WTC11 (cell line): ENCODE measurements at regions not wholly inside any gene's neighbourhood (a gene's known extent, or its start where the extent isn't known, plus 50 kb on each side); places are given as distances from the start of the nearest gene placed in this dataset.

Experiments used
- ATAC-seq: fragments of 200-7000 bp; cut with Tn5 transposase; 2 replicates; pipeline ENCODE4 v1.10.0; 2021; ENCODE audit warnings: mild to moderate bottlenecking, moderate library complexity
- CTCF ChIA-PET: fragments of 300-600 bp; sonication (Branson Sonifier 250); formaldehyde crosslinking; loops from one replicate; lab custom pipeline; 2021; ENCODE audit warnings: antibody characterized with exemption; lab: Charles Lee
- POLR2A ChIA-PET: fragments of 350-600 bp; sonication (Branson Sonifier 250); formaldehyde crosslinking; loops from one replicate; lab custom pipeline; 2021; ENCODE audit warnings: antibody characterized with exemption; lab: Charles Lee
- DNase-seq: peaks from one replicate; pipeline ENCODE4 v3.0.0; 2021; ENCODE audit warnings: low spot score
- H3K27ac Mint-ChIP-seq: 2 replicates; pipeline ENCODE4 v1.8.0; 2021; ENCODE audit warnings: mixed read lengths
- H3K27me3 Mint-ChIP-seq: 2 replicates; pipeline ENCODE4 v1.8.0; 2021; ENCODE audit warnings: low read depth, mild to moderate bottlenecking, moderate library complexity, mixed read lengths
- H3K36me3 Mint-ChIP-seq: 2 replicates; pipeline ENCODE4 v1.8.0; 2021; ENCODE audit warnings: mixed read lengths
- H3K4me1 Mint-ChIP-seq: 2 replicates; pipeline ENCODE4 v1.8.0; 2022; ENCODE audit warnings: mixed read lengths
- H3K4me3 Mint-ChIP-seq: 2 replicates; pipeline ENCODE4 v1.8.0; 2021; ENCODE audit warnings: mild to moderate bottlenecking, moderate library complexity, mixed read lengths
- H3K9me3 Mint-ChIP-seq: 2 replicates; pipeline ENCODE4 v1.8.0; 2021; ENCODE audit warnings: mixed read lengths
- ELF4 ChIP-seq: sonication (generic); formaldehyde crosslinking; IDR thresholded peaks from 2 replicates; pipeline ENCODE4 v1.8.1; 2022; ENCODE audit warnings: low read depth, mild to moderate bottlenecking, moderate library complexity, missing genetic modification reagents
- EMX1 ChIP-seq: fragments of 250-450 bp; sonication (Bioruptor Pico); IDR thresholded peaks from 2 replicates; pipeline ENCODE4 v1.8.0; 2021; ENCODE audit warnings: mild to moderate bottlenecking
- GABPB1 ChIP-seq: sonication (generic); formaldehyde crosslinking; IDR thresholded peaks from 2 replicates; pipeline ENCODE4 v1.8.1; 2023; ENCODE audit warnings: mild to moderate bottlenecking, missing genetic modification reagents
- HMGA2 ChIP-seq: fragments of 250-450 bp; sonication (Bioruptor Pico); IDR thresholded peaks from 2 replicates; pipeline ENCODE4 v1.4.0; 2021; ENCODE audit warnings: mild to moderate bottlenecking, moderate library complexity
- NFATC4 ChIP-seq: fragments of 250-450 bp; sonication (Bioruptor Pico); IDR thresholded peaks from 2 replicates; pipeline ENCODE4 v1.9.0; 2021; ENCODE audit warnings: mild to moderate bottlenecking
- NR1H2 ChIP-seq: sonication (generic); formaldehyde crosslinking; IDR thresholded peaks from 2 replicates; pipeline ENCODE4 v1.9.0; 2021; ENCODE audit warnings: mild to moderate bottlenecking, moderate library complexity, missing genetic modification reagents
- NR3C1 ChIP-seq: sonication (generic); formaldehyde crosslinking; conservative IDR thresholded peaks from 2 replicates; pipeline ENCODE4 v1.8.1; 2023; ENCODE audit warnings: low read depth, mild to moderate bottlenecking, missing genetic modification reagents
- SMAD3 ChIP-seq: sonication (generic); formaldehyde crosslinking; IDR thresholded peaks from 2 replicates; pipeline ENCODE4 v1.8.0; 2022; ENCODE audit warnings: missing genetic modification reagents, mild to moderate bottlenecking, borderline replicate concordance
- ZNF232 ChIP-seq: sonication (generic); formaldehyde crosslinking; IDR thresholded peaks from 2 replicates; pipeline ENCODE4 v1.8.0; 2022; ENCODE audit warnings: mild to moderate bottlenecking, missing genetic modification reagents
- ZNF396 ChIP-seq: fragments of 250-450 bp; sonication (Bioruptor Pico); IDR thresholded peaks from 2 replicates; pipeline ENCODE4 v1.8.0; 2021; ENCODE audit warnings: mild to moderate bottlenecking, moderate library complexity, borderline replicate concordance
- ZNF416 ChIP-seq: fragments of 250-450 bp; sonication (Bioruptor Pico); IDR thresholded peaks from 2 replicates; pipeline ENCODE4 v1.9.0; 2021; ENCODE audit warnings: mild to moderate bottlenecking, inconsistent platforms
- TF ChIP-seq, protein P1 (sequence below): sonication (generic); formaldehyde crosslinking; IDR thresholded peaks from 2 replicates; pipeline ENCODE4 v1.8.1; 2022; ENCODE audit warnings: missing genetic modification reagents, borderline replicate concordance
- TF ChIP-seq, protein P2 (sequence below): fragments of 250-450 bp; sonication (Bioruptor Pico); IDR thresholded peaks from 2 replicates; pipeline ENCODE4 v1.9.0; 2021; ENCODE audit warnings: mild to moderate bottlenecking
- TF ChIP-seq, protein P3 (sequence below): sonication (generic); formaldehyde crosslinking; IDR thresholded peaks from 2 replicates; pipeline ENCODE4 v1.8.1; 2022; ENCODE audit warnings: mild to moderate bottlenecking, missing genetic modification reagents, moderate library complexity, borderline replicate concordance
- TF ChIP-seq, protein P4 (sequence below): fragments of 250-450 bp; sonication (Bioruptor Pico); conservative IDR thresholded peaks from 2 replicates; pipeline ENCODE4 v1.9.0; 2021; ENCODE audit warnings: mild to moderate bottlenecking
- TF ChIP-seq, protein P5 (sequence below): fragments of 250-450 bp; sonication (Bioruptor Pico); IDR thresholded peaks from 2 replicates; pipeline ENCODE4 v1.8.0; 2021; ENCODE audit warnings: mild to moderate bottlenecking
- TF ChIP-seq, protein P6 (sequence below): sonication (generic); formaldehyde crosslinking; IDR thresholded peaks from 2 replicates; pipeline ENCODE4 v1.8.0; 2023; ENCODE audit warnings: missing genetic modification reagents, mild to moderate bottlenecking, borderline replicate concordance
- TF ChIP-seq, protein P7 (sequence below): sonication (generic); formaldehyde crosslinking; IDR thresholded peaks from 2 replicates; pipeline ENCODE4 v1.8.1; 2023; ENCODE audit warnings: mild to moderate bottlenecking, missing genetic modification reagents
- TF ChIP-seq, protein P8 (sequence below): fragments of 250-450 bp; sonication (Bioruptor Pico); IDR thresholded peaks from 2 replicates; pipeline ENCODE4 v1.9.0; 2021; ENCODE audit warnings: mild to moderate bottlenecking, borderline replicate concordance

DNA sequence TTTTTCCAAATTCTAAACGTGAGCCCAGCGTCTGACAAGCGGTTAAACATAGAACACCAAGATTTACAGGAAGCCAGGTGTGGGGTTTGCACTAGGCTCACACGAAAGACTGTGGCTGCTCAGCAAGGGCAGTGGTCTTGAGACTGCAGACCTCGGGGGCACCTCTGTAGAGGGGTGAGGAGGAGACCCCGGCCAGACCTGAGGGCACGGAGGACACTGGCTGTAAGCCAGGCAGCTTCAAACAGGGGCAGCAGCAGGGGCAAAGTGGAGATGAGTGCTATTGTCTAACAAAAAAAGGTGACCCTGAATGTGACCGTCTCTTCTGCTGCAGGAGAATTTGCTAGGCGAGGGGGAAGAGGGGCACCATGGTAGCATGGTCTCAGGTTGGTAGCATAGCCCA, 140.3 kb downstream of the CYP26B1 start:
- no peak for ATAC-seq
- ChIA-PET CTCF (interaction anchor here (0.7 to 1.0 kb wide), 2 partner anchors 143 to 206 kb away, joined by 3 read pairs; no protein-coding TSS in a partner anchor), POLR2A (no interaction called here)
- Mint-ChIP-seq H3K4me3 (no peak overlapping the region), H3K27ac (0 out of 2 replicates have a peak overlapping the region, but pooled peaks have one; percentile 33), H3K4me1 (peaks cover 6% of the 10 kb centered on the region), H3K27me3 (no peaks in the 10 kb centered on the region), H3K36me3 (no peaks in the 10 kb centered on the region), H3K9me3 (no peaks in the 10 kb centered on the region)
- TF ChIP-seq, protein P1, sequence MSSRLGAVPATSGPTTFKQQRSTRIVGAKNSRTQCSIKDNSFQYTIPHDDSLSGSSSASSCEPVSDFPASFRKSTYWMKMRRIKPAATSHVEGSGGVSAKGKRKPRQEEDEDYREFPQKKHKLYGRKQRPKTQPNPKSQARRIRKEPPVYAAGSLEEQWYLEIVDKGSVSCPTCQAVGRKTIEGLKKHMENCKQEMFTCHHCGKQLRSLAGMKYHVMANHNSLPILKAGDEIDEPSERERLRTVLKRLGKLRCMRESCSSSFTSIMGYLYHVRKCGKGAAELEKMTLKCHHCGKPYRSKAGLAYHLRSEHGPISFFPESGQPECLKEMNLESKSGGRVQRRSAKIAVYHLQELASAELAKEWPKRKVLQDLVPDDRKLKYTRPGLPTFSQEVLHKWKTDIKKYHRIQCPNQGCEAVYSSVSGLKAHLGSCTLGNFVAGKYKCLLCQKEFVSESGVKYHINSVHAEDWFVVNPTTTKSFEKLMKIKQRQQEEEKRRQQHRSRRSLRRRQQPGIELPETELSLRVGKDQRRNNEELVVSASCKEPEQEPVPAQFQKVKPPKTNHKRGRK = no peak
- TF ChIP-seq, protein P2, sequence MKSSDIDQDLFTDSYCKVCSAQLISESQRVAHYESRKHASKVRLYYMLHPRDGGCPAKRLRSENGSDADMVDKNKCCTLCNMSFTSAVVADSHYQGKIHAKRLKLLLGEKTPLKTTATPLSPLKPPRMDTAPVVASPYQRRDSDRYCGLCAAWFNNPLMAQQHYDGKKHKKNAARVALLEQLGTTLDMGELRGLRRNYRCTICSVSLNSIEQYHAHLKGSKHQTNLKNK (CRISPR knock-in tag) = no peak
- TF ChIP-seq, protein P3, sequence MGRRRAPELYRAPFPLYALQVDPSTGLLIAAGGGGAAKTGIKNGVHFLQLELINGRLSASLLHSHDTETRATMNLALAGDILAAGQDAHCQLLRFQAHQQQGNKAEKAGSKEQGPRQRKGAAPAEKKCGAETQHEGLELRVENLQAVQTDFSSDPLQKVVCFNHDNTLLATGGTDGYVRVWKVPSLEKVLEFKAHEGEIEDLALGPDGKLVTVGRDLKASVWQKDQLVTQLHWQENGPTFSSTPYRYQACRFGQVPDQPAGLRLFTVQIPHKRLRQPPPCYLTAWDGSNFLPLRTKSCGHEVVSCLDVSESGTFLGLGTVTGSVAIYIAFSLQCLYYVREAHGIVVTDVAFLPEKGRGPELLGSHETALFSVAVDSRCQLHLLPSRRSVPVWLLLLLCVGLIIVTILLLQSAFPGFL (CRISPR knock-in tag) = no peak
- TF ChIP-seq, protein P4, sequence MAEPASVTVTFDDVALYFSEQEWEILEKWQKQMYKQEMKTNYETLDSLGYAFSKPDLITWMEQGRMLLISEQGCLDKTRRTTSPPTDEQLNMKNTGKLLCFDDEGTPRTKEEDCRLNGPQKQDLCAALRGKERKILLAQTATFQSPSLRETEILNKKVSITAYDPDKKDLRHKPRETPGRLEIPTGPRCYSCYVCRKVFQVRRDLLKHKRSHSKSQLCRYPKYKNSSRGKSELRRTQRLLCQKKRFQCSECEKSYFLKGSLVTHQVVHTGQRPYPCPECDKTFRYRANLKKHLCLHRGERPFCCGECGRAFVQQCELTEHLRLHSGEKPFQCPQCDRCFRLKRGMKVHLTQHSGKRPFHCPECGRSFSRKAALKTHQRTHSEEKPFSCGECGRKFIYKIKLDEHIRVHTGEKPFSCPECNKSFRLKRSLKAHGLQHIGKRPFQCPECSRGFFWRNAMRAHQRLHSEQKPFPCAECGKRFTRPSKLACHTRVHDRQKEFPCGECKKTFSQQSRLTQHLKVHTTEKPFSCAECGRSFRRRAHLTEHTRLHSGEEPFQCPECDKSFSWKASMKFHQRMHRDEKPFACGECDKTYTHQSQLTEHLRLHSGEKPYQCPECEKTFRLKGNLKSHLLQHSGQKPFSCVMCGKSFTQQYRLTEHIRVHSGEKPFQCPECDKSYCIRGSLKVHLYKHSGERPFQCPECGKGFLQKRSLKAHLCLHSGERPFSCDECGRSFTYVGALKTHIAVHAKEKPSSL (CRISPR knock-in tag) = no peak
- TF ChIP-seq SMAD3 (no peak), ZNF396 (CRISPR knock-in tag) (no peak), GABPB1 (CRISPR knock-in tag) (no peak), HMGA2 (CRISPR knock-in tag) (no peak), NR1H2 (CRISPR knock-in tag) (no peak), EMX1 (no peak), ZNF416 (CRISPR knock-in tag) (no peak), NR3C1 (CRISPR knock-in tag) (no peak), ZNF232 (CRISPR knock-in tag) (no peak), NFATC4 (no peak), ELF4 (no peak)
- TF ChIP-seq, protein P5, sequence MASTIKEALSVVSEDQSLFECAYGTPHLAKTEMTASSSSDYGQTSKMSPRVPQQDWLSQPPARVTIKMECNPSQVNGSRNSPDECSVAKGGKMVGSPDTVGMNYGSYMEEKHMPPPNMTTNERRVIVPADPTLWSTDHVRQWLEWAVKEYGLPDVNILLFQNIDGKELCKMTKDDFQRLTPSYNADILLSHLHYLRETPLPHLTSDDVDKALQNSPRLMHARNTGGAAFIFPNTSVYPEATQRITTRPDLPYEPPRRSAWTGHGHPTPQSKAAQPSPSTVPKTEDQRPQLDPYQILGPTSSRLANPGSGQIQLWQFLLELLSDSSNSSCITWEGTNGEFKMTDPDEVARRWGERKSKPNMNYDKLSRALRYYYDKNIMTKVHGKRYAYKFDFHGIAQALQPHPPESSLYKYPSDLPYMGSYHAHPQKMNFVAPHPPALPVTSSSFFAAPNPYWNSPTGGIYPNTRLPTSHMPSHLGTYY (CRISPR knock-in tag) = no peak
- TF ChIP-seq, protein P6, sequence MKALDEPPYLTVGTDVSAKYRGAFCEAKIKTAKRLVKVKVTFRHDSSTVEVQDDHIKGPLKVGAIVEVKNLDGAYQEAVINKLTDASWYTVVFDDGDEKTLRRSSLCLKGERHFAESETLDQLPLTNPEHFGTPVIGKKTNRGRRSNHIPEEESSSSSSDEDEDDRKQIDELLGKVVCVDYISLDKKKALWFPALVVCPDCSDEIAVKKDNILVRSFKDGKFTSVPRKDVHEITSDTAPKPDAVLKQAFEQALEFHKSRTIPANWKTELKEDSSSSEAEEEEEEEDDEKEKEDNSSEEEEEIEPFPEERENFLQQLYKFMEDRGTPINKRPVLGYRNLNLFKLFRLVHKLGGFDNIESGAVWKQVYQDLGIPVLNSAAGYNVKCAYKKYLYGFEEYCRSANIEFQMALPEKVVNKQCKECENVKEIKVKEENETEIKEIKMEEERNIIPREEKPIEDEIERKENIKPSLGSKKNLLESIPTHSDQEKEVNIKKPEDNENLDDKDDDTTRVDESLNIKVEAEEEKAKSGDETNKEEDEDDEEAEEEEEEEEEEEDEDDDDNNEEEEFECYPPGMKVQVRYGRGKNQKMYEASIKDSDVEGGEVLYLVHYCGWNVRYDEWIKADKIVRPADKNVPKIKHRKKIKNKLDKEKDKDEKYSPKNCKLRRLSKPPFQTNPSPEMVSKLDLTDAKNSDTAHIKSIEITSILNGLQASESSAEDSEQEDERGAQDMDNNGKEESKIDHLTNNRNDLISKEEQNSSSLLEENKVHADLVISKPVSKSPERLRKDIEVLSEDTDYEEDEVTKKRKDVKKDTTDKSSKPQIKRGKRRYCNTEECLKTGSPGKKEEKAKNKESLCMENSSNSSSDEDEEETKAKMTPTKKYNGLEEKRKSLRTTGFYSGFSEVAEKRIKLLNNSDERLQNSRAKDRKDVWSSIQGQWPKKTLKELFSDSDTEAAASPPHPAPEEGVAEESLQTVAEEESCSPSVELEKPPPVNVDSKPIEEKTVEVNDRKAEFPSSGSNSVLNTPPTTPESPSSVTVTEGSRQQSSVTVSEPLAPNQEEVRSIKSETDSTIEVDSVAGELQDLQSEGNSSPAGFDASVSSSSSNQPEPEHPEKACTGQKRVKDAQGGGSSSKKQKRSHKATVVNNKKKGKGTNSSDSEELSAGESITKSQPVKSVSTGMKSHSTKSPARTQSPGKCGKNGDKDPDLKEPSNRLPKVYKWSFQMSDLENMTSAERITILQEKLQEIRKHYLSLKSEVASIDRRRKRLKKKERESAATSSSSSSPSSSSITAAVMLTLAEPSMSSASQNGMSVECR (CRISPR knock-in tag) = no peak
- TF ChIP-seq, protein P7, sequence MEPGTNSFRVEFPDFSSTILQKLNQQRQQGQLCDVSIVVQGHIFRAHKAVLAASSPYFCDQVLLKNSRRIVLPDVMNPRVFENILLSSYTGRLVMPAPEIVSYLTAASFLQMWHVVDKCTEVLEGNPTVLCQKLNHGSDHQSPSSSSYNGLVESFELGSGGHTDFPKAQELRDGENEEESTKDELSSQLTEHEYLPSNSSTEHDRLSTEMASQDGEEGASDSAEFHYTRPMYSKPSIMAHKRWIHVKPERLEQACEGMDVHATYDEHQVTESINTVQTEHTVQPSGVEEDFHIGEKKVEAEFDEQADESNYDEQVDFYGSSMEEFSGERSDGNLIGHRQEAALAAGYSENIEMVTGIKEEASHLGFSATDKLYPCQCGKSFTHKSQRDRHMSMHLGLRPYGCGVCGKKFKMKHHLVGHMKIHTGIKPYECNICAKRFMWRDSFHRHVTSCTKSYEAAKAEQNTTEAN (CRISPR knock-in tag) = no peak
- TF ChIP-seq, protein P8, sequence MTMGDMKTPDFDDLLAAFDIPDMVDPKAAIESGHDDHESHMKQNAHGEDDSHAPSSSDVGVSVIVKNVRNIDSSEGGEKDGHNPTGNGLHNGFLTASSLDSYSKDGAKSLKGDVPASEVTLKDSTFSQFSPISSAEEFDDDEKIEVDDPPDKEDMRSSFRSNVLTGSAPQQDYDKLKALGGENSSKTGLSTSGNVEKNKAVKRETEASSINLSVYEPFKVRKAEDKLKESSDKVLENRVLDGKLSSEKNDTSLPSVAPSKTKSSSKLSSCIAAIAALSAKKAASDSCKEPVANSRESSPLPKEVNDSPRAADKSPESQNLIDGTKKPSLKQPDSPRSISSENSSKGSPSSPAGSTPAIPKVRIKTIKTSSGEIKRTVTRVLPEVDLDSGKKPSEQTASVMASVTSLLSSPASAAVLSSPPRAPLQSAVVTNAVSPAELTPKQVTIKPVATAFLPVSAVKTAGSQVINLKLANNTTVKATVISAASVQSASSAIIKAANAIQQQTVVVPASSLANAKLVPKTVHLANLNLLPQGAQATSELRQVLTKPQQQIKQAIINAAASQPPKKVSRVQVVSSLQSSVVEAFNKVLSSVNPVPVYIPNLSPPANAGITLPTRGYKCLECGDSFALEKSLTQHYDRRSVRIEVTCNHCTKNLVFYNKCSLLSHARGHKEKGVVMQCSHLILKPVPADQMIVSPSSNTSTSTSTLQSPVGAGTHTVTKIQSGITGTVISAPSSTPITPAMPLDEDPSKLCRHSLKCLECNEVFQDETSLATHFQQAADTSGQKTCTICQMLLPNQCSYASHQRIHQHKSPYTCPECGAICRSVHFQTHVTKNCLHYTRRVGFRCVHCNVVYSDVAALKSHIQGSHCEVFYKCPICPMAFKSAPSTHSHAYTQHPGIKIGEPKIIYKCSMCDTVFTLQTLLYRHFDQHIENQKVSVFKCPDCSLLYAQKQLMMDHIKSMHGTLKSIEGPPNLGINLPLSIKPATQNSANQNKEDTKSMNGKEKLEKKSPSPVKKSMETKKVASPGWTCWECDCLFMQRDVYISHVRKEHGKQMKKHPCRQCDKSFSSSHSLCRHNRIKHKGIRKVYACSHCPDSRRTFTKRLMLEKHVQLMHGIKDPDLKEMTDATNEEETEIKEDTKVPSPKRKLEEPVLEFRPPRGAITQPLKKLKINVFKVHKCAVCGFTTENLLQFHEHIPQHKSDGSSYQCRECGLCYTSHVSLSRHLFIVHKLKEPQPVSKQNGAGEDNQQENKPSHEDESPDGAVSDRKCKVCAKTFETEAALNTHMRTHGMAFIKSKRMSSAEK = no peak
- DNase-seq = no peak
